ENCODE measurements at regions not wholly inside any gene's neighbourhood (a gene's known extent, or its start where the extent isn't known, plus 50 kb on each side); places are given as distances from the start of the nearest gene placed in this dataset.

- H3K4me3 Mint-ChIP-seq, result no peak overlapping the region
- no peaks in the 10 kb centered on the region for H3K36me3 Mint-ChIP-seq
- H3K27me3 Mint-ChIP-seq, result peaks cover 11% of the 10 kb centered on the region
- H3K27ac Mint-ChIP-seq, result no peak overlapping the region
- no peak for DNase-seq
- POLR2A ChIA-PET, result no interaction called here
- no peaks in the 10 kb centered on the region for H3K4me1 Mint-ChIP-seq (ENCODE audit: low read depth)
- intact Hi-C loops (cut with micrococcal nuclease), result loop anchor here (2.0 to 5.0 kb wide), 5 partner anchors 240 to 780 kb away; no protein-coding TSS in a partner anchor
- no peaks in the 10 kb centered on the region for H3K9me3 Mint-ChIP-seq
- CTCF ChIA-PET, result no interaction called here
These were observed 344.4 kb downstream of the RAPGEF2 start for GRCh38 chr4:159447296-159447695.

- Mint-ChIP-seq H3K36me3 (no peaks in the 10 kb centered on the region), H3K27me3 (peaks cover 9% of the 10 kb centered on the region), H3K4me3 (no peak overlapping the region), H3K27ac (no peak overlapping the region), H3K9me3 (no peaks in the 10 kb centered on the region), H3K4me1 (ENCODE audit: low read depth) (no peaks in the 10 kb centered on the region)
- ChIA-PET CTCF (no interaction called here), POLR2A (no interaction called here)
- no peak for DNase-seq
- intact Hi-C loops (cut with micrococcal nuclease), result no loop called here
These were observed 348.1 kb downstream of the RAPGEF2 start for GRCh38 chr4:159451006-159451405.

GRCh38 chr4:159455675-159456237 lies 352.9 kb downstream of the RAPGEF2 start:
- H3K27ac Mint-ChIP-seq, result no peak overlapping the region
- CTCF ChIA-PET, result interaction anchor here (0.6 kb wide), 1 partner anchor 1180 kb away, joined by 3 read pairs; no protein-coding TSS in a partner anchor
- DNase-seq, result no peak
- H3K36me3 Mint-ChIP-seq, result no peaks in the 10 kb centered on the region
- H3K4me3 Mint-ChIP-seq, result no peak overlapping the region
- H3K9me3 Mint-ChIP-seq, result no peaks in the 10 kb centered on the region
- intact Hi-C loops (cut with micrococcal nuclease), result no loop called here
- peaks cover 2% of the 10 kb centered on the region for H3K27me3 Mint-ChIP-seq
- POLR2A ChIA-PET, result interaction anchor here (0.6 kb wide), 1 partner anchor 234 kb away, joined by 3 read pairs; no protein-coding TSS in a partner anchor
- H3K4me1 Mint-ChIP-seq (ENCODE audit: low read depth), result no peaks in the 10 kb centered on the region

GRCh38 chr4:159460371-159460770 lies 357.5 kb downstream of the RAPGEF2 start:
- H3K27ac Mint-ChIP-seq, result no peak overlapping the region
- no peak for DNase-seq
- POLR2A ChIA-PET, result no interaction called here
- peaks cover 1% of the 10 kb centered on the region for H3K36me3 Mint-ChIP-seq
- H3K4me1 Mint-ChIP-seq (ENCODE audit: low read depth), result no peaks in the 10 kb centered on the region
- H3K9me3 Mint-ChIP-seq, result peaks cover 19% of the 10 kb centered on the region
- no peaks in the 10 kb centered on the region for H3K27me3 Mint-ChIP-seq
- H3K4me3 Mint-ChIP-seq, result no peak overlapping the region
- CTCF ChIA-PET, result interaction anchor here (1.3 kb wide), 1 partner anchor 27 kb away, joined by 3 read pairs; no protein-coding TSS in a partner anchor
- intact Hi-C loops (cut with micrococcal nuclease), result no loop called here

GRCh38 chr4:159463235-159463634 lies 360.4 kb downstream of the RAPGEF2 start:
- Mint-ChIP-seq H3K36me3 (peaks cover 1% of the 10 kb centered on the region), H3K27ac (no peak overlapping the region), H3K4me1 (ENCODE audit: low read depth) (no peaks in the 10 kb centered on the region), H3K9me3 (peaks cover 19% of the 10 kb centered on the region), H3K27me3 (no peaks in the 10 kb centered on the region), H3K4me3 (no peak overlapping the region)
- ChIA-PET CTCF (interaction anchor here (1.4 to 1.5 kb wide), 2 partner anchors 24 to 260 kb away, joined by 3 to 6 read pairs; no protein-coding TSS in a partner anchor), POLR2A (no interaction called here)
- intact Hi-C loops (cut with micrococcal nuclease), result no loop called here
- DNase-seq, result no peak

GRCh38 chr4:159464302-159464701 lies 361.4 kb downstream of the RAPGEF2 start:
- Mint-ChIP-seq H3K9me3 (peaks cover 19% of the 10 kb centered on the region), H3K36me3 (peaks cover 1% of the 10 kb centered on the region), H3K4me1 (ENCODE audit: low read depth) (no peaks in the 10 kb centered on the region), H3K27ac (no peak overlapping the region), H3K4me3 (no peak overlapping the region), H3K27me3 (peaks cover 1% of the 10 kb centered on the region)
- intact Hi-C loops (cut with micrococcal nuclease), result no loop called here
- no peak for DNase-seq
- CTCF ChIA-PET, result interaction anchor here (1.4 to 1.5 kb wide), 2 partner anchors 23 to 261 kb away, joined by 3 to 6 read pairs; no protein-coding TSS in a partner anchor
- POLR2A ChIA-PET, result no interaction called here

- DNase-seq, result no peak
- H3K9me3 Mint-ChIP-seq, result no peaks in the 10 kb centered on the region
- H3K27me3 Mint-ChIP-seq, result peaks cover 4% of the 10 kb centered on the region
- ChIA-PET CTCF (no interaction called here), POLR2A (no interaction called here)
- H3K36me3 Mint-ChIP-seq, result no peaks in the 10 kb centered on the region
- no peak overlapping the region for H3K4me3 Mint-ChIP-seq
- intact Hi-C loops (cut with micrococcal nuclease), result no loop called here
- H3K27ac Mint-ChIP-seq, result no peak overlapping the region
- no peaks in the 10 kb centered on the region for H3K4me1 Mint-ChIP-seq (ENCODE audit: low read depth)
These were observed 374.0 kb downstream of the RAPGEF2 start for GRCh38 chr4:159476886-159477285.

- H3K36me3 Mint-ChIP-seq, result no peaks in the 10 kb centered on the region
- intact Hi-C loops (cut with micrococcal nuclease), result no loop called here
- POLR2A ChIA-PET, result no interaction called here
These were observed 377.9 kb downstream of the RAPGEF2 start for GRCh38 chr4:159480826-159481225.

GRCh38 chr4:159481936-159482335 lies 379.1 kb downstream of the RAPGEF2 start:
- ChIA-PET POLR2A (no interaction called here), CTCF (no interaction called here)
- Mint-ChIP-seq H3K4me1 (ENCODE audit: low read depth) (no peaks in the 10 kb centered on the region), H3K4me3 (no peak overlapping the region), H3K27ac (no peak overlapping the region), H3K36me3 (no peaks in the 10 kb centered on the region), H3K27me3 (peaks cover 10% of the 10 kb centered on the region), H3K9me3 (no peaks in the 10 kb centered on the region)
- DNase-seq, result no peak
- intact Hi-C loops (cut with micrococcal nuclease), result no loop called here

More at GRCh38 chr4:159480826-159481225, 377.9 kb downstream of the RAPGEF2 start:
- peaks cover 10% of the 10 kb centered on the region for H3K27me3 Mint-ChIP-seq
- no peak for DNase-seq
- CTCF ChIA-PET, result no interaction called here
- H3K27ac Mint-ChIP-seq, result no peak overlapping the region
- no peaks in the 10 kb centered on the region for H3K4me1 Mint-ChIP-seq (ENCODE audit: low read depth)
- no peak overlapping the region for H3K4me3 Mint-ChIP-seq
- no peaks in the 10 kb centered on the region for H3K9me3 Mint-ChIP-seq

- H3K4me3 Mint-ChIP-seq, result no peak overlapping the region
- no peaks in the 10 kb centered on the region for H3K9me3 Mint-ChIP-seq
- POLR2A ChIA-PET, result no interaction called here
- no peaks in the 10 kb centered on the region for H3K36me3 Mint-ChIP-seq
- H3K4me1 Mint-ChIP-seq (ENCODE audit: low read depth), result no peaks in the 10 kb centered on the region
- H3K27me3 Mint-ChIP-seq, result peaks cover 10% of the 10 kb centered on the region
- CTCF ChIA-PET, result no interaction called here
- no peak for DNase-seq
- intact Hi-C loops (cut with micrococcal nuclease), result no loop called here
- no peak overlapping the region for H3K27ac Mint-ChIP-seq
These were observed 380.4 kb downstream of the RAPGEF2 start for GRCh38 chr4:159483110-159483781.

- intact Hi-C loops (cut with micrococcal nuclease), result no loop called here
- Mint-ChIP-seq H3K27me3 (peaks cover 10% of the 10 kb centered on the region), H3K36me3 (no peaks in the 10 kb centered on the region), H3K9me3 (no peaks in the 10 kb centered on the region), H3K4me1 (ENCODE audit: low read depth) (no peaks in the 10 kb centered on the region), H3K27ac (no peak overlapping the region), H3K4me3 (no peak overlapping the region)
- ChIA-PET POLR2A (no interaction called here), CTCF (interaction anchor here (0.7 kb wide), 1 partner anchor 10 kb away, joined by 3 read pairs; no protein-coding TSS in a partner anchor)
- DNase-seq, result no peak
These were observed 381.2 kb downstream of the RAPGEF2 start for GRCh38 chr4:159483782-159484741.

GRCh38 chr4:159484864-159485263 lies 382.0 kb downstream of the RAPGEF2 start:
- intact Hi-C loops (cut with micrococcal nuclease), result no loop called here
- POLR2A ChIA-PET, result no interaction called here
- no peak for DNase-seq
- H3K4me3 Mint-ChIP-seq, result no peak overlapping the region
- H3K4me1 Mint-ChIP-seq (ENCODE audit: low read depth), result no peaks in the 10 kb centered on the region
- H3K36me3 Mint-ChIP-seq, result no peaks in the 10 kb centered on the region
- peaks cover 6% of the 10 kb centered on the region for H3K27me3 Mint-ChIP-seq
- CTCF ChIA-PET, result interaction anchor here (0.7 kb wide), 1 partner anchor 9 kb away, joined by 3 read pairs; no protein-coding TSS in a partner anchor
- H3K27ac Mint-ChIP-seq, result no peak overlapping the region
- H3K9me3 Mint-ChIP-seq, result no peaks in the 10 kb centered on the region

All from activated CD4-positive, alpha-beta memory T cell treated with anti-CD3 and anti-CD28 coated beads for 36 hours (primary cell).